SU-DHL-6 (cell line): ENCODE measurements at regions not wholly inside any gene's neighbourhood (a gene's known extent, or its start where the extent isn't known, plus 50 kb on each side); places are given as distances from the start of the nearest gene placed in this dataset.

Source experiments
- H2AFZ ChIP-seq: fragments of 200-600 bp; sonication (generic); 2 replicates; pipeline ENCODE4 v1.6.1; 2014; ENCODE audit warnings: low read depth, mild to moderate bottlenecking, moderate library complexity, mixed read lengths, antibody characterized with exemption, low read length; ENCODE audit not compliant: severe bottlenecking
- H3F3A ChIP-seq: fragments of 200-600 bp; shearing (Covaris generic); 2 replicates; pipeline ENCODE4 v1.6.0; 2016; ENCODE audit warnings: antibody characterized with exemption, mild to moderate bottlenecking; ENCODE audit not compliant: insufficient read depth
- H3K27ac ChIP-seq: fragments of 200-600 bp; sonication (generic); 2 replicates; pipeline ENCODE4 v1.5.1; 2016; ENCODE audit warnings: low read depth, mild to moderate bottlenecking, low read length, moderate library complexity, mixed read lengths
- H3K27me3 ChIP-seq: fragments of 200-600 bp; sonication (generic), shearing (Covaris generic); 2 replicates; pipeline ENCODE4 v1.6.0; 2014; ENCODE audit warnings: mild to moderate bottlenecking, low read length
- H3K36me3 ChIP-seq: fragments of 200-600 bp; sonication (generic); 2 replicates; pipeline ENCODE4 v1.6.1; 2014; ENCODE audit warnings: mild to moderate bottlenecking, low read length, mixed read lengths
- H3K4me2 ChIP-seq: fragments of 300-600, 200-600 bp; shearing (Covaris generic), sonication (generic); 2 replicates; pipeline ENCODE4 v1.6.0; 2014; ENCODE audit warnings: low read length, low read depth, mild to moderate bottlenecking; ENCODE audit not compliant: poor library complexity, severe bottlenecking
- H3K4me3 ChIP-seq: fragments of 200-600 bp; sonication (generic); 2 replicates; pipeline ENCODE4 v1.5.1; 2014; ENCODE audit warnings: antibody characterized with exemption, low read length, mild to moderate bottlenecking, mixed read lengths; ENCODE audit not compliant: insufficient read depth, poor library complexity, severe bottlenecking
- H3K79me2 ChIP-seq: fragments of 200-600 bp; sonication (generic); 2 replicates; pipeline ENCODE4 v1.6.1; 2014; ENCODE audit warnings: mild to moderate bottlenecking, low read length, moderate library complexity; ENCODE audit not compliant: insufficient read depth
- H3K9ac ChIP-seq: fragments of 200-600 bp; sonication (generic); 2 replicates; pipeline ENCODE4 v1.7.0; 2014; ENCODE audit warnings: mild to moderate bottlenecking, low read length
- H3K9me2 ChIP-seq: fragments of 200-600 bp; sonication (generic); replicated peaks from 2 replicates; pipeline ENCODE4 v1.6.1; 2014; ENCODE audit warnings: low read length; ENCODE audit not compliant: insufficient read depth
- H3K9me3 ChIP-seq: fragments of 200-600 bp; sonication (generic); 2 replicates; pipeline ENCODE4 v1.6.1; 2014; ENCODE audit warnings: low read length, mixed read lengths; ENCODE audit not compliant: insufficient read depth
- H4K20me1 ChIP-seq: fragments of 200-600 bp; sonication (generic); 2 replicates; pipeline ENCODE4 v1.6.1; 2014; ENCODE audit warnings: low read depth, mild to moderate bottlenecking, antibody characterized with exemption, low read length, moderate library complexity, mixed read lengths
- CTCF ChIP-seq: fragments of 200-600 bp; sonication (generic); IDR thresholded peaks from one replicate; pipeline ENCODE4 v1.5.1; 2017; ENCODE audit warnings: antibody characterized with exemption, mild to moderate bottlenecking, low read length, moderate library complexity; ENCODE audit not compliant: insufficient read depth, poor library complexity, severe bottlenecking
- EZH2phosphoT487 ChIP-seq: fragments of 200-600 bp; sonication (generic), shearing (Covaris generic); conservative IDR thresholded peaks from 2 replicates; pipeline ENCODE4 v1.6.1; 2018; ENCODE audit warnings: mild to moderate bottlenecking, antibody characterized with exemption, low read length, moderate library complexity, mixed read lengths

GRCh38 chr18:78813156-78813555, 166.5 kb upstream of the SALL3 start:
- Histone ChIP-seq H3K9me2 (no peaks in the 10 kb centered on the region), H3K9me3 (peaks cover 5% of the 10 kb centered on the region; the same call in 1 of the 2 replicates), H3K79me2 (no peaks in the 10 kb centered on the region), H3K27ac (no peak overlapping the region), H3K27me3 (no peaks in the 10 kb centered on the region), H3K4me2 (no peak overlapping the region), H3K9ac (no peak overlapping the region), H3K4me3 (no peak overlapping the region), H4K20me1 (no peaks in the 10 kb centered on the region), H3K36me3 (no peaks in the 10 kb centered on the region), H3F3A (no peaks in the 10 kb centered on the region), H2AFZ (no peak overlapping the region)
- TF ChIP-seq EZH2phosphoT487 (no peak), CTCF (no peak)

- Histone ChIP-seq H3K27ac (no peak overlapping the region), H3K4me3 (no peak overlapping the region), H3K4me2 (no peak overlapping the region), H3K79me2 (no peaks in the 10 kb centered on the region), H4K20me1 (no peaks in the 10 kb centered on the region), H3K9ac (no peak overlapping the region), H3K27me3 (no peaks in the 10 kb centered on the region), H3F3A (no peaks in the 10 kb centered on the region), H3K9me3 (peaks cover 5% of the 10 kb centered on the region; the same call in 1 of the 2 replicates), H2AFZ (no peak overlapping the region), H3K9me2 (no peaks in the 10 kb centered on the region), H3K36me3 (no peaks in the 10 kb centered on the region)
- TF ChIP-seq EZH2phosphoT487 = no peak
- no peak for TF ChIP-seq CTCF
These were observed 165.5 kb upstream of the SALL3 start for GRCh38 chr18:78813936-78814710.

- Histone ChIP-seq H3K4me3 (no peak overlapping the region), H3K27ac (no peak overlapping the region), H3K4me2 (no peak overlapping the region), H3K9ac (no peak overlapping the region), H2AFZ (no peak overlapping the region), H3K36me3 (no peaks in the 10 kb centered on the region), H3K27me3 (no peaks in the 10 kb centered on the region), H3K79me2 (no peaks in the 10 kb centered on the region), H3K9me3 (peaks cover 4% of the 10 kb centered on the region; the same call in 1 of the 2 replicates), H4K20me1 (no peaks in the 10 kb centered on the region), H3K9me2 (no peaks in the 10 kb centered on the region), H3F3A (no peaks in the 10 kb centered on the region)
- TF ChIP-seq EZH2phosphoT487 (no peak), CTCF (no peak)
These were observed 164.9 kb upstream of the SALL3 start for GRCh38 chr18:78814766-78815165.
